OCI-LY7 (cell line): ENCODE measurements at regions not wholly inside any gene's neighbourhood (a gene's known extent, or its start where the extent isn't known, plus 50 kb on each side); places are given as distances from the start of the nearest gene placed in this dataset.
A peak's percentile ranks its signal among the peaks of the same experiment; 100 is the strongest.

Source experiments
- BruUV-seq: library from RNA; stranded (reverse); fragments of 400-500 nt; replicated peaks from 2 replicates; lab custom pipeline; 2021; lab: Mats Ljungman, UMichigan
- CTCF ChIA-PET: fragments of 300-600 bp; sonication (Branson Sonifier 250); formaldehyde crosslinking; loops from one replicate; lab custom pipeline; 2022; ENCODE audit warnings: antibody characterized with exemption; ENCODE audit not compliant: unreplicated experiment; lab: Charles Lee
- POLR2A ChIA-PET: fragments of 300-600 bp; sonication (Branson Sonifier 250); formaldehyde crosslinking; loops from one replicate; lab custom pipeline; 2022; ENCODE audit warnings: antibody characterized with exemption; lab: Charles Lee
- DNase-seq: peaks from one replicate; pipeline ENCODE4 v3.0.0-alpha.2; 2015; ENCODE audit warnings: low spot score
- H2AFZ ChIP-seq: fragments of 200-600 bp; sonication (generic), shearing (Covaris generic); 2 replicates; pipeline ENCODE4 v1.6.1; 2014; ENCODE audit warnings: mild to moderate bottlenecking, antibody characterized with exemption, low read length, moderate library complexity
- H3K27ac ChIP-seq: fragments of 200-600 bp; sonication (generic); 2 replicates; pipeline ENCODE4 v1.5.1; 2014; ENCODE audit warnings: mixed run types, low read depth, mild to moderate bottlenecking, moderate library complexity, low read length, inconsistent platforms; ENCODE audit not compliant: poor library complexity, severe bottlenecking
- H3K36me3 ChIP-seq: fragments of 200-600 bp; sonication (generic); 2 replicates; pipeline ENCODE4 v1.6.1; 2014; ENCODE audit warnings: mild to moderate bottlenecking, antibody characterized with exemption, low read length, moderate library complexity, mixed read lengths; ENCODE audit not compliant: insufficient read depth
- H3K4me1 ChIP-seq: fragments of 200-600 bp; sonication (generic); 2 replicates; pipeline ENCODE4 v1.5.1; 2014; ENCODE audit warnings: mild to moderate bottlenecking, low read length; ENCODE audit not compliant: insufficient read depth, poor library complexity, severe bottlenecking
- H3K4me2 ChIP-seq: fragments of 200-600 bp; sonication (generic); 2 replicates; pipeline ENCODE4 v1.6.1; 2014; ENCODE audit warnings: mild to moderate bottlenecking, low read length
- H3K4me3 ChIP-seq: fragments of 200-600 bp; sonication (generic); 2 replicates; pipeline ENCODE4 v1.5.1; 2014; ENCODE audit warnings: mild to moderate bottlenecking, low read depth, low read length; ENCODE audit not compliant: poor library complexity, severe bottlenecking
- H3K79me2 ChIP-seq: fragments of 200-600 bp; sonication (generic); 2 replicates; pipeline ENCODE4 v1.6.1; 2016; ENCODE audit warnings: low read depth, mild to moderate bottlenecking, low read length, moderate library complexity, mixed read lengths; ENCODE audit not compliant: insufficient read depth
- H3K9me2 ChIP-seq: fragments of 200-600 bp; sonication (generic); 2 replicates; pipeline ENCODE4 v1.6.1; 2016; ENCODE audit warnings: mild to moderate bottlenecking, low read length, mixed read lengths; ENCODE audit not compliant: insufficient read depth
- H3K9me3 ChIP-seq: fragments of 200-600 bp; sonication (generic); 2 replicates; pipeline ENCODE4 v1.6.1; 2014; ENCODE audit warnings: mild to moderate bottlenecking, mixed run types, low read length, mixed read lengths
- H4K20me1 ChIP-seq: fragments of 200-600 bp; sonication (generic); 2 replicates; pipeline ENCODE4 v1.6.1; 2014; ENCODE audit warnings: mild to moderate bottlenecking, antibody characterized with exemption, low read length, moderate library complexity, mixed read lengths; ENCODE audit not compliant: insufficient read depth
- EZH2phosphoT487 ChIP-seq: fragments of 200-600 bp; sonication (generic); IDR thresholded peaks from 2 replicates; pipeline ENCODE4 v1.6.1; 2018; ENCODE audit warnings: low read depth, borderline replicate concordance, mild to moderate bottlenecking, mixed run types, antibody characterized with exemption, low read length, moderate library complexity, mixed read lengths
- intact Hi-C: fragments of 100-400 bp; cut with micrococcal nuclease; formaldehyde crosslinking; loops from one replicate; pipeline ENCODE4 v1.10.0; 2022; ENCODE audit not compliant: unreplicated experiment
- TF ChIP-seq, protein P1 (sequence below): fragments of 200-600 bp; sonication (generic); conservative IDR thresholded peaks from 2 replicates; pipeline ENCODE4 v1.5.1; 2014; ENCODE audit warnings: mild to moderate bottlenecking, antibody characterized with exemption, low read length, moderate library complexity, mixed read lengths

DNA sequence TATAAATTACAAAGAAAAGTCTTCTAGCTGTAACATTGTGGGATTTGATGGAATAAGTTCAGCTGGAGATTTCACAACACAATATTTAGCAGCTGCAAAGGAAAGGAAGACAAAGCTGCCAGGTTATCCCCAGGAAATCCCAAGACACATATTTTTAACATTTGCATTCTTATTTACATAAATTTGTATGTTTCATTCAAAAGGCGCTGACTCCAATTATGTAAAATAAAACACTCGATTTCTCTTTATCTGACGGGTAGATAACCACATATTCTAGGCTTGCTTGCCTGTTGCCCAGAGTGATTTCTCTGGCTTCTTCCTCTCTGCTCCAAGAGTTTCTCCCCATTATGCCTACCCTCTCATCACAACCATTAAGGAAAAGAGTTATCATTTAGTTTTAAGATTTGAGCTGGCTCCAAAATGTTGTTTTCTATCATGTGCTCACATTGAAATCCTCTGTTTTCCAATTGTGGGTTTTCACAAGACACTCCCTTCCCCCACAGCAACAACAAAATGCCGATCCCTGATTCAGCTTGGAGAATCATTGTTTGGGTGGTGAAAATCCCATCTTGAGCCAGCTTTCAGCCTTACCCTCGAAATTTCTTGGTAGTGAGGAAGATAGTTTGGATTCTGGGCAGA is 128.2 kb upstream of the RASGEF1B start:
- TF ChIP-seq, protein P1, sequence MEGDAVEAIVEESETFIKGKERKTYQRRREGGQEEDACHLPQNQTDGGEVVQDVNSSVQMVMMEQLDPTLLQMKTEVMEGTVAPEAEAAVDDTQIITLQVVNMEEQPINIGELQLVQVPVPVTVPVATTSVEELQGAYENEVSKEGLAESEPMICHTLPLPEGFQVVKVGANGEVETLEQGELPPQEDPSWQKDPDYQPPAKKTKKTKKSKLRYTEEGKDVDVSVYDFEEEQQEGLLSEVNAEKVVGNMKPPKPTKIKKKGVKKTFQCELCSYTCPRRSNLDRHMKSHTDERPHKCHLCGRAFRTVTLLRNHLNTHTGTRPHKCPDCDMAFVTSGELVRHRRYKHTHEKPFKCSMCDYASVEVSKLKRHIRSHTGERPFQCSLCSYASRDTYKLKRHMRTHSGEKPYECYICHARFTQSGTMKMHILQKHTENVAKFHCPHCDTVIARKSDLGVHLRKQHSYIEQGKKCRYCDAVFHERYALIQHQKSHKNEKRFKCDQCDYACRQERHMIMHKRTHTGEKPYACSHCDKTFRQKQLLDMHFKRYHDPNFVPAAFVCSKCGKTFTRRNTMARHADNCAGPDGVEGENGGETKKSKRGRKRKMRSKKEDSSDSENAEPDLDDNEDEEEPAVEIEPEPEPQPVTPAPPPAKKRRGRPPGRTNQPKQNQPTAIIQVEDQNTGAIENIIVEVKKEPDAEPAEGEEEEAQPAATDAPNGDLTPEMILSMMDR: no peak
- TF ChIP-seq EZH2phosphoT487: no peak
- ChIA-PET CTCF (no interaction called here), POLR2A (interaction anchor here (0.9 to 1.7 kb wide), 6 partner anchors 10 to 107 kb away, joined by 3 to 10 read pairs (median 3); no protein-coding TSS in a partner anchor)
- H3K27ac ChIP-seq: no peak overlapping the region
- intact Hi-C loops: loop anchor here (10.0 kb wide), 1 partner anchor 245 kb away; no protein-coding TSS in a partner anchor
- H3K4me2 ChIP-seq: no peak overlapping the region
- peaks cover 7% of the 10 kb centered on the region for H3K4me1 ChIP-seq
- no TSS peak for BruUV-seq
- H3K36me3 ChIP-seq: no peaks in the 10 kb centered on the region; the same call in 1 of the 2 replicates
- H3K79me2 ChIP-seq: no peaks in the 10 kb centered on the region
- no peak overlapping the region for H2AFZ ChIP-seq
- H3K9me3 ChIP-seq: peaks cover 16% of the 10 kb centered on the region; the same call in 1 of the 2 replicates
- no peaks in the 10 kb centered on the region for H3K9me2 ChIP-seq
- H4K20me1 ChIP-seq: no peaks in the 10 kb centered on the region
- DNase-seq: no peak
- H3K4me3 ChIP-seq: no peak overlapping the region

- CTCF ChIA-PET: interaction anchor here (0.6 kb wide), 1 partner anchor 197 kb away, joined by 3 read pairs; no protein-coding TSS in a partner anchor
- Histone ChIP-seq H3K4me2 (no peak overlapping the region), H3K79me2 (no peaks in the 10 kb centered on the region), H2AFZ (peak overlapping the region; percentile 53; the same call in 1 of the 2 replicates), H3K4me3 (no peak overlapping the region), H3K36me3 (no peaks in the 10 kb centered on the region; the same call in 1 of the 2 replicates), H3K4me1 (peaks cover 14% of the 10 kb centered on the region), H4K20me1 (no peaks in the 10 kb centered on the region), H3K9me2 (no peaks in the 10 kb centered on the region), H3K9me3 (peaks cover 16% of the 10 kb centered on the region; the same call in 1 of the 2 replicates), H3K27ac (no peak overlapping the region)
- BruUV-seq: no TSS peak
- POLR2A ChIA-PET: interaction anchor here (0.6 to 1.6 kb wide), 4 partner anchors 24 to 1345 kb away, joined by 3 to 5 read pairs (median 4); partner anchors contain the start of gene RASGEF1B
- TF ChIP-seq, protein P1: no peak
- TF ChIP-seq EZH2phosphoT487: no peak
- intact Hi-C loops: no loop called here
- DNase-seq: no peak
Measured at GRCh38 chr4:81595798-81596610, 124.3 kb upstream of the RASGEF1B start.
